ENCODE measurements at regions not wholly inside any gene's neighbourhood (a gene's known extent, or its start where the extent isn't known, plus 50 kb on each side); places are given as distances from the start of the nearest gene placed in this dataset.

GRCh38 chr1:213737398-213738035 is 250.3 kb upstream of the PROX1 start:
- no peaks in the 10 kb centered on the region for H3K9me3 ChIP-seq
- no peak for TF ChIP-seq CTCF (IDR thresholded peaks at IDR 0.05)
- no peaks in the 10 kb centered on the region for H3K36me3 ChIP-seq
- no peak overlapping the region for H3K4me3 ChIP-seq
- no peaks in the 10 kb centered on the region for H3K27me3 ChIP-seq
- intact Hi-C loops (cut with DNase I) = no loop called here
- H3K27ac ChIP-seq = no peak overlapping the region
- ATAC-seq = no peak
- no peaks in the 10 kb centered on the region for H3K4me1 ChIP-seq
- no peak for DNase-seq

DNA sequence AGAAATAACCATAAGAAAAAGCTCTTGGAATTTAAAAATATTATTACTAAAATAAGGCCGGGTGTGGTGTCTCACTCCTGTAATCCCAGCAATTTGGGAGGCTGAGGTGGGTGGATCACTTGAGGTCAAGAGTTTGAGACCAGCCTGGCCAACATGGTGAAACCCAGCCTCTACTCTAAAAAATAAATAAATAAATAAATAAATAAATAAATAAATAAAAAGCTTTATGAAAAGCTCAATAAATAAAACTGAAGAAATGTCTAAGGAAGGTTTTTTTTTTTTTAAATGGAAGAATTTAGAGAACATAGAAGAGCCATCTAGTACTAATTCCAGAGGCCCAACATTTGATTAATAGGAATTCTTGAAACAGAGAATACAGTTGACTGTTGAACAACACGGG is 249.1 kb upstream of the PROX1 start:
- Histone ChIP-seq H3K36me3 (no peaks in the 10 kb centered on the region), H3K9me3 (peaks cover 0 to 4% of the 10 kb centered on the region in 2 donors), H3K4me1 (no peaks in the 10 kb centered on the region), H3K27me3 (no peaks in the 10 kb centered on the region), H3K4me3 (no peak overlapping the region), H3K27ac (no peak overlapping the region)
- intact Hi-C loops (cut with DNase I) = no loop called here
- DNase-seq (no peak), ATAC-seq (no peak)
- no peak for TF ChIP-seq CTCF (IDR thresholded peaks at IDR 0.05)

GRCh38 chr1:213742992-213743391 is 244.8 kb upstream of the PROX1 start:
- no peaks in the 10 kb centered on the region for H3K27me3 ChIP-seq
- intact Hi-C loops (cut with DNase I) = no loop called here
- TF ChIP-seq CTCF (IDR thresholded peaks at IDR 0.05) = no peak
- ATAC-seq (no peak), DNase-seq (no peak)
- no peaks in the 10 kb centered on the region for H3K36me3 ChIP-seq
- no peaks in the 10 kb centered on the region for H3K4me1 ChIP-seq
- peaks cover 0 to 4% of the 10 kb centered on the region in 2 donors for H3K9me3 ChIP-seq
- no peak overlapping the region for H3K4me3 ChIP-seq
- H3K27ac ChIP-seq = no peak overlapping the region

DNA sequence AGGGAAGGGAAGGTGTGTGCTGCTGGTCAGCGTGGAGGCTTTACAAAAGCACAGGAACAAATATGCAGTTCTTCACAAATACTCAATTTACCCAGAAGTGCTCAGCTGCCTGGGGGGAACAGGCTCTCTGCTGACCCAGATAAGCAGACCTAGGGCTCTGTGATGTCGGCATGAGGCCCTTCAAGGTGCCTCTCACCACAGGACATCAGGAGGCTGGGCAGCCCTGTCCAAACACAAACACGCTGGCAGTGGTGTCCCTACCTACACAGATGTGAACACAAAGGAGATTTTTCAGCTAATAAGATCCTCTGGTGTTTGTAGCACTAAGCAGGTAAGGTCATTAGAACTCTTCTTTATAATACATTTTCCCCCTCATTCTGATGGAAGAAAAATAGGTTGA is 243.0 kb upstream of the PROX1 start:
- TF ChIP-seq CTCF (IDR thresholded peaks at IDR 0.05) = no peak
- intact Hi-C loops (cut with DNase I) = no loop called here
- Histone ChIP-seq H3K27me3 (no peaks in the 10 kb centered on the region), H3K9me3 (peaks cover 0 to 4% of the 10 kb centered on the region in 2 donors), H3K36me3 (no peaks in the 10 kb centered on the region), H3K4me1 (no peaks in the 10 kb centered on the region), H3K27ac (no peak overlapping the region), H3K4me3 (no peak overlapping the region)
- ATAC-seq (no peak), DNase-seq (no peak)

DNA sequence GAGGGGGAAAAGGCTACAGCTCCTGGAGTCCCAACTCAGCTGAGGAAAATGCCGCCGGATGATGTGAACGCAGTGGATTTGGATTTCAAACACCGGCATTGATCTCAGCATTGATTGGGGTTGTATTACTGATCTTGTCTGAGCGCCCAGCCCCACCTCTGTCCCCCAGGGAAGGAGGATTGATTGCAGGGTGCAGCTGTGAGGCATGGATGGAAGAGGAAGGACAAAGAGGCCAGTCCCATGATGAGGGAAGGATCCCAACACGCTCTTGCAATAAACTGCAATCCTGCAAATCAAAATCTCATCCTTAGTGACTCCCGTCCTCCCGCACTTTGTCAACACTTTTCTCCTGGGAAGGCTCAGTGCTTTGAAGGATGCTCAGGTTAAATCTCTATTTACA is 242.3 kb upstream of the PROX1 start:
- Histone ChIP-seq H3K36me3 (no peaks in the 10 kb centered on the region), H3K27ac (no peak overlapping the region), H3K27me3 (no peaks in the 10 kb centered on the region), H3K4me3 (no peak overlapping the region), H3K4me1 (no peaks in the 10 kb centered on the region), H3K9me3 (peaks cover 0 to 4% of the 10 kb centered on the region in 2 donors)
- TF ChIP-seq CTCF (IDR thresholded peaks at IDR 0.05) = no peak
- intact Hi-C loops (cut with DNase I) = no loop called here
- DNase-seq (no peak), ATAC-seq (no peak)

Data from left lung (tissue), 4 donors.